ENCODE measurements at regions not wholly inside any gene's neighbourhood (a gene's known extent, or its start where the extent isn't known, plus 50 kb on each side); places are given as distances from the start of the nearest gene placed in this dataset.

DNA sequence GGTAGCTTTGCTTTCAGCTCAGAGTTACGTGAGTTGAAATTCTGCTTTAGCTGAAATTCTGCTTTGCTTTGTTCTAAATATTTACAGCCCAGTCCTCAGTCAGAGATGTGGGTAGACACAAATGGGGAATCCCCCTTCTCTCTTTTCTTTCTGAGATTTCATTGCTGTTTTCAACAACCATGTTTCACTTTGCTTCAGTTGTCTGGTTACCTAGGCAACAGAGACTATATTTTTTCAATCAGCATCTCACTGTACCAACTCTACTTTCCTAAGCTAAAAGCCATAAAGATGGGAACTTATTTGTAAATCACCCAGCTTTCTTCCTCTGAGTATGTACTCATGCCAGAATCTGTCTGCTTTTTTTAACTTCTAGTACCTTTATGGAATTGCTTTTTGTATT, 509.0 kb downstream of the OLFM4 start:
- no peak for DNase-seq

DNA sequence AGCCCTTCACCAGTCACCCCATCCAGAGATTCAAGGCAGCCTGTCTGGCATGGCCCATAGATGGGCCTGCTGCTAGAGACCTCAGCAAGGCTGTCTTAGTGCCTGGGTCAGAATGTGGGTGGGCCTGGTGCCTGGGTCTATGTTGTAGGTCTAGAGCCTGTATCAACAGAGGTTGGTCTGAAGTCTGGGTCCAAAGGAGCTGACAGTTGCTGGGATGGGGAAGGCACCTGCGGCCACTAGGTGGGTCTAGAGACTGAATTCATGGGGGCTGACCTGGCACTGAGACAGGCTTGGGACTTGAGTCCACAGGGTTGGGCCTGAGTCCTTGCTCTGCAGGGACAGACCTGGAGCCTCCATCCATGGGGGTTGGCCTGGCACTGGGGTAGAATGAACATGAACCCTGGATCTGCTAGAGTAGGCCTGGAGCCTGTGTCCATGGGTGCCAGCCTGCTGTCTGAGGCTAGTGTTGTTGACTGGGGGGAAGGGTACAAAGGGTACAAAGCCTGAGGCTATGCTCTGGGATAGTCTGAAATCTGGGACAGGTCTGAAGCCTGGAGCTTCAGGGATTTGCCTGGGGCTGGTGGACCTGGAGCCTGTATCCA, 516.8 kb downstream of the OLFM4 start:
- no peak for DNase-seq

- DNase-seq: no peak
Measured at GRCh38 chr13:53560556-53560955, 531.9 kb downstream of the OLFM4 start.

DNA sequence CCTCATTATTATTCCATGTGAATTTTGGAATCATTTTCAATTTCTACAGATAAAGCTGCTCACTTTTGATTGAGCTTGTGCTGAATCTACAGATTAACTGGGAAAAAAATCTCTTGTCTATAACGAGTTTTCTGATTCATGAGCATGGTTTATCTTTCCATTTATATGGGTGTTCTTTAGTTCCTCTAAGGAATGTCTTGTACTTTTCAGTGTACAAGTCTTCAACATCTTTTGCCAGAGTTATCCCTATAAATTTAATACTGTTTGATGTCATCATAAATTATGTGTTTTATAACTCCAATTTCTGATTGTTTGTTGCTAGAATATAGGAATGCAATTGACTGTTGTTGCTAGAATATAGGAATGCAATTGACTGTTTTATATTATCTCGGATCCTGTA, 533.8 kb downstream of the OLFM4 start:
- DNase-seq: no peak

GRCh38 chr13:53568491-53568890, 539.9 kb downstream of the OLFM4 start:
- DNase-seq: no peak

GRCh38 chr13:53569453-53569852, 540.8 kb downstream of the OLFM4 start:
- DNase-seq: no peak

DNA sequence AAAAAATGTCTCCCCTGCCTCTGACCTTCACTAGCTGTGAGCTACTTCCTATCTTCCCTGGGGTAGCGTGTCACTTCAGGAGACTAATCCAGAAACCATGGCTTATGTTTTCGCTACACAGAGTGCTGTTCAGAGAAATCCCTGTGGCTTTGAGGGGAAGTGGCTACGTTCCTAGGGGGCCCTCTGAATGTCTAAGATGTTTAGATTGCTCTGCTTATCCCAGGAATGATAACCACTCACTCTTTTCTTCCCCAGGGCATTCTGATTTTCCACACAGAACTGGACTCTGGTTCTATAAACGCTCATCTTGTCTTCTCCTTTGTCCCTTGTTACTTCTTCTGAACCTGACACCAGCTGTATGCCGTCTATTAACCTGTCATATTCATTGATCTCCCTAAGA, 572.5 kb downstream of the OLFM4 start:
- DNase-seq: no peak

DNA sequence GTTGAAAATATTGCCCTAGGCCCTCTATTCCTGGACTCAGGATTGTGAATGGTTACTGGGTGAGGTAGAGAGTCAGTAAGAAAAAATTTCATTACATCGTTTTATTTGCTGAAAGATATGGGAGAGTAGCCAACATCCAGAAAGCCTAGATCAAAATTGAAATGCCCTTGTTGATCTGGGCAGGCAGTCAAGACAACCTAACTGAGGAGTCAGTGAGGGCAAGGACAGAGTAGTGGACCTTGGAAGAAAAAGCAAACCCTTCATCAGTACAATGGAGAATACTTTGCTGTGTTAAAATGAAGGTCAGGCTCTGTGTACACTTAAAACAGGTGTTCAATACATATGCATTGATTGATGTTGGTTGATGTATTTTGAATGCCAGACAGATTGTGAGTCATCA, 576.7 kb downstream of the OLFM4 start:
- no peak for DNase-seq

GRCh38 chr13:53612200-53612599, 583.6 kb downstream of the OLFM4 start:
- DNase-seq: no peak

GRCh38 chr13:53622456-53622855, 593.8 kb downstream of the OLFM4 start:
- no peak for DNase-seq

GRCh38 chr13:53623146-53623545, 594.5 kb downstream of the OLFM4 start:
- DNase-seq: no peak

DNA sequence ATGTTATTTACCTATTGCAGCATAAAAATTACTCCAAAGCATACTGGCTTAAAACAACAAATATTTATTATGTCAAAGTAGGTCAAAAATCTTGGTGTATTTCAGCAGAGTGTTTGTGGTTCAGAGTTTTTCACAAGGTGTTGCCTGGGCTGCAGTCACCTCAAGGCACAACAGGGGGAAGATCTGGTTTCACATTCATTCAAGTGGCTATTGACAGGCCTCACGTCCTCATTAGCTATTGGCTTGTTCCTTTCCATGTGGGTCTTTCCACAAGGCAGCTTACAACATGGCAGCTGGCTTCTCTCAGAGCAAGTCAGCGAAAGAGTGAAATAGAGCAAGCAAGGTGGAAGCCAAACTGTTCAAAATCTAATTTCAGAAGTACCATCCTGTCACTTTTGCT, 602.9 kb downstream of the OLFM4 start:
- no peak for DNase-seq

DNA sequence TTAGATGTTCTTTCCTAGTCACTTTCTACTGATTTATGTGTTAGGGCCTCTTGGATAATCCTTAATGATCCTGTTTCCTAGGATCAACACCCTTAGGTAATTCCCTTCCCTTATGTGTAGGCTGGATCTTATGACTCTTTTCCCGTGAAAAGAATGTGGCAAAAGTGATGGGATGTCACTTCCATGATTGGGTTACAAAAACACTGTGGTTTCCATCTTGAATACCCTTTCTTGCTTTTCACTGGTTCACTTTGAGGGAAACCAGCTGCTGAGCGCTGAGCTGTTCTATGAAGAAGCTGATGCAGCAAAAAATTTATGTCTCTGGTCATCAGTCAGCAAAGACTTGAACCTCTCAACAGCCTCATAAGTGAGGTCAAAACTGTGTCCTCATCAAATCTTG, 609.4 kb downstream of the OLFM4 start:
- DNase-seq: no peak

DNA sequence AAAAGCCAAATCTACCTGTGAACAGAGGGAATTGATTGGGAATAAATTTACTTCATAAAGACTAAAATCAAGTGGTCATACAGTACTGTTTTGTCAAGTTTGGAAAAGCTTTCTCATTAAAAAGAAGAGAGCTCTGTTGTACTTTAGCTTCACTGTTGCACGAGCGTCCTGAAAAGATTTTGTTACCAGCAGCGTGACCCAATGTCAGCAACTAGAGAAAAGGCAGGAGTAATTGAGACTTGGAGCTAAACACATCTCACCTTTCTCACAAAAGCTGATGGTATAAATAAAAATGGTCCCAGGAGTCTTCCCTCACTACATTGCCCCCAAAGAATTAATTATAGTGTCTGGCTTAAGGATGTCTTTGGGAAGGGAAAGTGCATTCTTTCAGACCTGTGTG, 613.7 kb downstream of the OLFM4 start:
- no peak for DNase-seq

DNA sequence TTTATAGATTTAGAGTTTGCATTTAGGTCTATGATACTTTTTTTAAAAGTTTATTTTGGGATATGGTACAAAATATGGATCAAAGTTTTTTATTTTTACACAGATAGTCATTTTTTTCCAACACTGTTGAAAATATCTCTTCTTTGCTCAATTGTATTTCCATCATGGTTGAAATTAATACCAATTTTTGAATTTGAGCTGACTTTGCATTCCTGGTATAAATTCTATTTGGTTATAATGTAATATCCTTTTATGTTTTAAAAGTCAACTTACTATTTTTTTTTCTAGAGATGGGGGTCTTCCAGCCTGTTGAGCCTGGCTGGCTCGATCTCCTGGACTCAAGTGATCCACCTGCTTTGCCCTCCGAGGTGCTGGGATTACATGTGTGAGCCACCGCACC, 620.1 kb downstream of the OLFM4 start:
- DNase-seq: no peak

DNA sequence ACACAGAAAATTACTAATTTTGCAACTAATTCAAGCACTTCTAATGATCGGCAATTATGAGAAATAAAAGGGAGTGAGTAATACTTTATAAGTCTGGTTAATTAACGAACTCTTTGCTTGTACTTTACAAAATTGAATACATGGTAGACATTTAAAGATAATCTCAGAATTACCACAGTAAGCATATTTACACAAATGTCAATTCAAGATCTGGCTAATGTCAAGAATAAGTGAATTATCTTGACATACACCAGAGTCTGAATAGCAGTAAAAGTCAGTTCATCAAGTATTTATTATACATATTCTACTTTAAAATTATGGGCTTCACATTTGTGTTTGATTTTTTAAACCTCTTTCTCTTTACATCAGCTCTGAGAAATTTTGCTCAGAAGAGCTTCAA, 643.4 kb downstream of the OLFM4 start:
- no peak for DNase-seq

DNA sequence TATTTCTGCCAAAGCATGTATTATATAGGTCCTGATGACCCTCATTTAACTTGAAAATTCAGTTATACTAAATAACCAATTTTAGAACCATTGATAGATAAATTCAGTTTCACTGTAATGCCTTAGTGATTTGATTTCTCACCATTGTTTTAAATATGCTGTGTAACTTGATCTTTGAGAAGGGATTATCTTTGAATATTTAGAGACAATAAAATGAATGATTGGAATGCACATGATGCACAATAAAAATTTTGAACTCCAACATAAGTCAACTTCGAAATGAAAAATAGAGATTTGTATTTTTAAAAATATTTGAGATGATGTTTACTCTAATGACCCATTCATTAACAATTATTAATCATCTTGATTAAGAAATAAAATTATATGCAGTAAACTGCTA, 654.5 kb downstream of the OLFM4 start:
- no peak for DNase-seq

GRCh38 chr13:53683608-53684007, 655.0 kb downstream of the OLFM4 start:
- no peak for DNase-seq

DNA sequence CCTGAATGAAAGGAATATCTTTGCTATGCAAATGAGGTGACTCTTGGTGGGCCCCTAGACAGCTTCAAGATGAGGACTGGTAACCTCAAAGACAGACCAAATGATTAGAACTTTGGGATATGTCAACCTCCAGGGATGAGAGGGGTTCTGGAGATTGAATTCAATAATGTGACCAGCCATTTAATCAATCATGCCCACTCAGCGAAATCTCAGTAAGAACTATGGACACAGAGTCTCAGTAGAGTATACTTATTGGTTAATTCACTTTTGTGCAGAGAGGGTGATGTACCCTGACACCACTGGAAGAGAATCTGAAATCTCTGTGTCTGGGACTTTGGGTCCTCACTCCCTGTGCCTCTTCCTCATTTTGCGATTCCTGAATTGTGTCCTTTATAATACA, 662.8 kb downstream of the OLFM4 start:
- DNase-seq: no peak

DNA sequence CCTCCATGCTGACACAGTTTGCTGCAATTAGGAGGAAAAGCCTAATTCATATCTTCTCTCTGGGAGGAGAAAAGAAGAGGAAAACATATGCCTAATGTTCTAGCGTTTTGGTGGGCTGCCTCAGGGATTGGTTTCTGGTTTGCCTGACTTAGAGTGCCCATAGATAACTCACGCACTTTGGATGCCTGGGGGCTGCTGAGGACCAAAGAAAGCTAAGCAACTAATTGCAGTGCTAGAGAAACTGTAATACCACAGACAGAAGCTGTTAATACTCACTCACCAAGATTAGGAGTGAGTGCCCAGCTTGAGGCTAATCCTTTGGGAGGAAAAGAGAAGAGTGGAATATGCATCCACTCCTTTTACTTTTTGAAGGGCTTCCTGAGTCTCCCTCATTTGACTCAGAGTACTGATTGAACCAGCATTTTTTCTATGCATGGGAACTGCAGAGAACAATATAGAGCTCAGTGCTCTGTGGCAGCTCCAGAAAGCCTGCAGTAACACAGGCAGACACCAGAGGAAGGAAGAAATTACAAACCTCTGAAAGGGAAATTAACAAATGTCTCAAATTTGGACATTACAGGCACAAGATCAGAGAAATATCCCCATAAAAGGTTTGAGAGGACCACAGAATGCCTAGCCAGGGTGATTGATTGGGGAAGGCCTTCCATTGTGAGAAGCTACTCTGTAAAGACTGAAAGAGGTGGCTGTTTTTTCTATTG, 666.4 kb downstream of the OLFM4 start:
- DNase-seq: no peak

- no peak for DNase-seq
Measured at GRCh38 chr13:53703371-53704080, 674.9 kb downstream of the OLFM4 start.

GRCh38 chr13:53719281-53719680, 690.7 kb downstream of the OLFM4 start:
- DNase-seq: no peak

- DNase-seq: no peak
Measured at GRCh38 chr13:53732664-53733063, 704.1 kb downstream of the OLFM4 start.

DNA sequence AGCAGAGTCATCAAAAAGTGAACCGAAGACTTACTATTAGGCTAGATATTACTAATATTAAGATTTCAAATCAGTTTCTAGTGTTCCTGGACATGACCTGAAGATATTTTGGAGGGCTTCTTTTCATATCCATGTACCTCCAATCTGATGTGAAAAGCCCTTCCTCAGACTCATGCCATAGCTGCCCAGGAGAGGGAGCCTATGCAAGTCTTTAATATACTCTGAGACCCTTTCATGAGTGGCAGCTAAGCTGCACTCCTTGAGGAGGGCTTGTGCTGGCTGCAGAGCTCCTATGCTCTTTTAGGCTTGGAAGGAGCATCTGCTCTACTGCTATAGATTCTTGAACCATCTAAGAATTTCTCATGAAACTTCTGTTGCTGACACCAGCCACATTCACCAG, 715.3 kb downstream of the OLFM4 start:
- DNase-seq: no peak

- no peak for DNase-seq
Measured at GRCh38 chr13:53747825-53748224, 719.2 kb downstream of the OLFM4 start.
